H9 (cell line): ENCODE measurements at regions not wholly inside any gene's neighbourhood (a gene's known extent, or its start where the extent isn't known, plus 50 kb on each side); places are given as distances from the start of the nearest gene placed in this dataset.

Experiments
- DNase-seq: peaks from one replicate; pipeline ENCODE4 v3.0.0-alpha.2; 2017
- H2AFZ ChIP-seq: one replicate; pipeline ENCODE4 v1.6.1; 2013; ENCODE audit warnings: mild to moderate bottlenecking, low read length, control low read depth, moderate library complexity
- H2AK5ac ChIP-seq: 2 replicates; pipeline ENCODE4 v1.6.1; 2013; ENCODE audit warnings: low read length, control low read depth, mixed read lengths; ENCODE audit not compliant: insufficient read length
- H2BK120ac ChIP-seq: one replicate; pipeline ENCODE4 v1.6.1; 2013; ENCODE audit warnings: low read depth, mild to moderate bottlenecking, low read length, control low read depth, inconsistent platforms; ENCODE audit not compliant: poor library complexity, severe bottlenecking
- H2BK12ac ChIP-seq: 2 replicates; pipeline ENCODE4 v1.6.1; 2013; ENCODE audit warnings: low read length, control low read depth, mixed read lengths, low read depth; ENCODE audit not compliant: insufficient read length
- H2BK15ac ChIP-seq: 2 replicates; pipeline ENCODE4 v1.6.1; 2013; ENCODE audit warnings: low read depth, low read length, control low read depth
- H2BK20ac ChIP-seq: one replicate; pipeline ENCODE4 v1.6.1; 2013; ENCODE audit warnings: low read depth, mild to moderate bottlenecking, low read length, control low read depth, inconsistent platforms; ENCODE audit not compliant: poor library complexity, severe bottlenecking
- H2BK5ac ChIP-seq: 2 replicates; pipeline ENCODE4 v1.6.1; 2013; ENCODE audit warnings: low read length, control low read depth, mixed read lengths; ENCODE audit not compliant: insufficient read length
- H3K14ac ChIP-seq: 2 replicates; pipeline ENCODE4 v1.6.1; 2013; ENCODE audit warnings: low read length, control low read depth; ENCODE audit not compliant: insufficient read depth
- H3K18ac ChIP-seq: 2 replicates; pipeline ENCODE4 v1.6.1; 2013; ENCODE audit warnings: low read depth, mild to moderate bottlenecking, mixed read lengths, low read length, control low read depth; ENCODE audit not compliant: insufficient read length
- H3K23ac ChIP-seq: 2 replicates; pipeline ENCODE4 v1.6.1; 2013; ENCODE audit warnings: low read length, control low read depth, mixed read lengths, low read depth; ENCODE audit not compliant: insufficient read length
- H3K23me2 ChIP-seq: 2 replicates; pipeline ENCODE4 v1.6.1; 2013; ENCODE audit warnings: low read depth, mild to moderate bottlenecking, mixed read lengths, low read length, control low read depth; ENCODE audit not compliant: insufficient read length, poor library complexity, severe bottlenecking
- H3K27ac ChIP-seq: 2 replicates; pipeline ENCODE4 v1.5.1; 2013; ENCODE audit warnings: low read length, control low read depth, mixed read lengths, low read depth; ENCODE audit not compliant: insufficient read length
- H3K27me3 ChIP-seq: 2 replicates; pipeline ENCODE4 v1.6.1; 2013; ENCODE audit warnings: low read length, control low read depth, inconsistent platforms; ENCODE audit not compliant: insufficient read depth
- H3K4ac ChIP-seq: 2 replicates; pipeline ENCODE4 v1.6.1; 2013; ENCODE audit warnings: low read depth, mild to moderate bottlenecking, control low read depth, inconsistent platforms, low read length, moderate library complexity
- H3K4me1 ChIP-seq: 2 replicates; pipeline ENCODE4 v1.6.1; 2013; ENCODE audit warnings: low read length, control low read depth, inconsistent platforms; ENCODE audit not compliant: insufficient read depth
- H3K4me2 ChIP-seq: 2 replicates; pipeline ENCODE4 v1.6.1; 2013; ENCODE audit warnings: low read length, control low read depth, mixed read lengths; ENCODE audit not compliant: insufficient read length, insufficient read depth
- H3K56ac ChIP-seq: 2 replicates; pipeline ENCODE4 v1.6.1; 2013; ENCODE audit warnings: low read depth, mild to moderate bottlenecking, mixed read lengths, low read length, control low read depth; ENCODE audit not compliant: insufficient read length
- H3K79me1 ChIP-seq: 2 replicates; pipeline ENCODE4 v1.6.1; 2013; ENCODE audit warnings: low read depth, mild to moderate bottlenecking, moderate library complexity, low read length, control low read depth, inconsistent platforms; ENCODE audit not compliant: insufficient read depth, poor library complexity, severe bottlenecking
- H3K79me2 ChIP-seq: 2 replicates; pipeline ENCODE4 v1.6.1; 2013; ENCODE audit warnings: low read length, control low read depth, inconsistent platforms; ENCODE audit not compliant: insufficient read depth
- H3K9ac ChIP-seq: 2 replicates; pipeline ENCODE4 v1.6.1; 2013; ENCODE audit warnings: low read length, control low read depth, mixed read lengths; ENCODE audit not compliant: insufficient read length; ENCODE audit errors: extremely low read depth
- H3K9me3 ChIP-seq: one replicate; pipeline ENCODE4 v1.6.1; 2013; ENCODE audit warnings: low read depth, low read length, inconsistent platforms; ENCODE audit not compliant: control insufficient read depth
- H3T11ph ChIP-seq: one replicate; pipeline ENCODE4 v1.6.1; 2013; ENCODE audit warnings: mild to moderate bottlenecking, low read length, control low read depth, inconsistent platforms
- H4K20me1 ChIP-seq: one replicate; pipeline ENCODE4 v1.6.1; 2013; ENCODE audit not compliant: control insufficient read depth, insufficient read length, insufficient read depth
- H4K5ac ChIP-seq: 2 replicates; pipeline ENCODE4 v1.6.1; 2013; ENCODE audit warnings: low read depth, mild to moderate bottlenecking, mixed read lengths, low read length, control low read depth; ENCODE audit not compliant: insufficient read length
- H4K8ac ChIP-seq: replicated peaks from 2 replicates; pipeline ENCODE4 v1.6.1; 2013; ENCODE audit warnings: low read length, control low read depth, mixed read lengths, low read depth; ENCODE audit not compliant: insufficient read length
- H4K91ac ChIP-seq: 2 replicates; pipeline ENCODE4 v1.6.1; 2013; ENCODE audit warnings: low read depth, mild to moderate bottlenecking, moderate library complexity, mixed read lengths, low read length, control low read depth; ENCODE audit not compliant: insufficient read length
- H3K27ac Mint-ChIP-seq, 3 experiments: 2 replicates in 2 of 3; 3 replicates in 1 of 3; pipeline ENCODE4 v1.8.0; 2020 to 2021; ENCODE audit warnings: mixed read lengths in 3 of 3, mild to moderate bottlenecking in 1 of 3, moderate library complexity in 1 of 3
- H3K27me3 Mint-ChIP-seq: 2 replicates; pipeline ENCODE4 v1.8.0; 2021; ENCODE audit warnings: low read depth, mild to moderate bottlenecking, moderate library complexity, mixed read lengths
- H3K36me3 Mint-ChIP-seq, 3 experiments: 2 replicates in 2 of 3; 3 replicates in 1 of 3; pipeline ENCODE4 v1.8.0; 2020 to 2021; ENCODE audit warnings: low read depth in 3 of 3, mixed read lengths in 3 of 3; ENCODE audit not compliant: insufficient read depth in 1 of 3
- H3K4me1 Mint-ChIP-seq, 2 experiments: 2 replicates each; pipeline ENCODE4 v1.8.0; 2020; ENCODE audit warnings: mixed read lengths in 2 of 2
- H3K4me3 Mint-ChIP-seq, 2 experiments: 2 replicates in 1 of 2; 3 replicates in 1 of 2; pipeline ENCODE4 v1.8.0; 2020 to 2021; ENCODE audit warnings: mild to moderate bottlenecking in 2 of 2, mixed read lengths in 2 of 2, moderate library complexity in 1 of 2
- H3K9me3 Mint-ChIP-seq, 2 experiments: 2 replicates in 1 of 2; 3 replicates in 1 of 2; pipeline ENCODE4 v1.8.0; 2020; ENCODE audit warnings: mild to moderate bottlenecking in 2 of 2, mixed read lengths in 2 of 2, moderate library complexity in 1 of 2
- WGBS: extraction: QIAGEN DNeasy Blood & Tissue Kit; methylation state at CpG from one replicate; pipeline ENCODE4 v1.1.7; 2013; ENCODE audit warnings: missing lambda C conversion rate, low lambda C conversion rate, mixed read lengths; ENCODE audit not compliant: insufficient read length; ENCODE audit errors: extremely low coverage; 5-methylcytosine and 5-hydroxymethylcytosine counted together
- TF ChIP-seq, protein P1 (sequence below): fragments of 200-600 bp; sonication (generic); conservative IDR thresholded peaks from 3 replicates; pipeline ENCODE4 v1.8.0; 2021; ENCODE audit warnings: antibody characterized with exemption, mild to moderate bottlenecking

DNA sequence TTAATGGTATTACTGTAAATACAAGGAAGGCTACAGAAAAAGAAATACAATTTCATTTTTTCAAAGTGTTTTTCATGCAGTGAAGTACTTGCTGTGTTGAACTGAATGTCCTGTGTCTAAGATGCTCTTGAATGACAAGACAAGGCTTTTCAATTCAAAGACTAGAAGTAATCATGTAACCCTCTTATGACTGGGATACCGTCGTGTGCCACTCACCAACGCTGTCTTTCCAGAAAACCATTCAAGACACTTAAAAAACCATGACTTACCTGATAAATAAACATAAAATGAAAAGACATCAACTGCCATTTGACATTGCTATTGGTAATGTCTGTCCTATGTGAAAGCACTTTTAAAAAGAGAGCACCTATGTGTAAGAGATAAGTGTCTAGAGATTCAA lies 183.1 kb upstream of the DPP10 start:
- no peak overlapping the region for H3K18ac ChIP-seq
- no peak overlapping the region for H3K14ac ChIP-seq
- H2BK5ac ChIP-seq: no peak overlapping the region
- no peaks in the 10 kb centered on the region; the same call in 1 of the 2 replicates for H3K4me1 ChIP-seq
- no peak overlapping the region for H3K27ac ChIP-seq
- H3K27me3 ChIP-seq: no peaks in the 10 kb centered on the region
- H4K20me1 ChIP-seq: no peaks in the 10 kb centered on the region
- no peak overlapping the region for H2BK12ac ChIP-seq
- H4K8ac ChIP-seq: no peak overlapping the region
- DNase-seq: no peak
- H3K9ac ChIP-seq: no peak overlapping the region
- H4K5ac ChIP-seq: no peak overlapping the region
- H3K79me2 ChIP-seq: no peaks in the 10 kb centered on the region
- H3K23me2 ChIP-seq: no peaks in the 10 kb centered on the region
- H2BK20ac ChIP-seq: no peak overlapping the region
- H3T11ph ChIP-seq: no peak overlapping the region
- H3K36me3 Mint-ChIP-seq: no peaks in the 10 kb centered on the region; a peak in 1 of 7 replicates
- no peak overlapping the region for H2BK15ac ChIP-seq
- H3K79me1 ChIP-seq: no peaks in the 10 kb centered on the region
- no peak overlapping the region for H3K27ac Mint-ChIP-seq
- H3K4ac ChIP-seq: no peak overlapping the region
- peaks cover 8 to 13% of the 10 kb centered on the region in 2 experiments for H3K4me1 Mint-ChIP-seq
- H2AFZ ChIP-seq: no peak overlapping the region
- H3K9me3 Mint-ChIP-seq: no peaks in the 10 kb centered on the region; a peak in 1 of 5 replicates
- H4K91ac ChIP-seq: no peak overlapping the region
- H3K4me2 ChIP-seq: no peak overlapping the region
- H3K9me3 ChIP-seq: no peaks in the 10 kb centered on the region
- no CpG with 5 or more reads among the region's 3 CpGs for WGBS
- H3K23ac ChIP-seq: no peak overlapping the region
- H3K4me3 Mint-ChIP-seq: no peak overlapping the region
- H3K27me3 Mint-ChIP-seq: no peaks in the 10 kb centered on the region
- H3K56ac ChIP-seq: no peak overlapping the region
- H2BK120ac ChIP-seq: no peak overlapping the region
- no peak overlapping the region for H2AK5ac ChIP-seq
- TF ChIP-seq, protein P1, sequence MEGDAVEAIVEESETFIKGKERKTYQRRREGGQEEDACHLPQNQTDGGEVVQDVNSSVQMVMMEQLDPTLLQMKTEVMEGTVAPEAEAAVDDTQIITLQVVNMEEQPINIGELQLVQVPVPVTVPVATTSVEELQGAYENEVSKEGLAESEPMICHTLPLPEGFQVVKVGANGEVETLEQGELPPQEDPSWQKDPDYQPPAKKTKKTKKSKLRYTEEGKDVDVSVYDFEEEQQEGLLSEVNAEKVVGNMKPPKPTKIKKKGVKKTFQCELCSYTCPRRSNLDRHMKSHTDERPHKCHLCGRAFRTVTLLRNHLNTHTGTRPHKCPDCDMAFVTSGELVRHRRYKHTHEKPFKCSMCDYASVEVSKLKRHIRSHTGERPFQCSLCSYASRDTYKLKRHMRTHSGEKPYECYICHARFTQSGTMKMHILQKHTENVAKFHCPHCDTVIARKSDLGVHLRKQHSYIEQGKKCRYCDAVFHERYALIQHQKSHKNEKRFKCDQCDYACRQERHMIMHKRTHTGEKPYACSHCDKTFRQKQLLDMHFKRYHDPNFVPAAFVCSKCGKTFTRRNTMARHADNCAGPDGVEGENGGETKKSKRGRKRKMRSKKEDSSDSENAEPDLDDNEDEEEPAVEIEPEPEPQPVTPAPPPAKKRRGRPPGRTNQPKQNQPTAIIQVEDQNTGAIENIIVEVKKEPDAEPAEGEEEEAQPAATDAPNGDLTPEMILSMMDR: no peak
